Right kidney (tissue), 1 donor: ENCODE measurements at regions not wholly inside any gene's neighbourhood (a gene's known extent, or its start where the extent isn't known, plus 50 kb on each side); places are given as distances from the start of the nearest gene placed in this dataset.

Source experiments
- DNase-seq: peaks from one replicate; pipeline ENCODE4 v3.0.0-alpha.2; 2016

DNA sequence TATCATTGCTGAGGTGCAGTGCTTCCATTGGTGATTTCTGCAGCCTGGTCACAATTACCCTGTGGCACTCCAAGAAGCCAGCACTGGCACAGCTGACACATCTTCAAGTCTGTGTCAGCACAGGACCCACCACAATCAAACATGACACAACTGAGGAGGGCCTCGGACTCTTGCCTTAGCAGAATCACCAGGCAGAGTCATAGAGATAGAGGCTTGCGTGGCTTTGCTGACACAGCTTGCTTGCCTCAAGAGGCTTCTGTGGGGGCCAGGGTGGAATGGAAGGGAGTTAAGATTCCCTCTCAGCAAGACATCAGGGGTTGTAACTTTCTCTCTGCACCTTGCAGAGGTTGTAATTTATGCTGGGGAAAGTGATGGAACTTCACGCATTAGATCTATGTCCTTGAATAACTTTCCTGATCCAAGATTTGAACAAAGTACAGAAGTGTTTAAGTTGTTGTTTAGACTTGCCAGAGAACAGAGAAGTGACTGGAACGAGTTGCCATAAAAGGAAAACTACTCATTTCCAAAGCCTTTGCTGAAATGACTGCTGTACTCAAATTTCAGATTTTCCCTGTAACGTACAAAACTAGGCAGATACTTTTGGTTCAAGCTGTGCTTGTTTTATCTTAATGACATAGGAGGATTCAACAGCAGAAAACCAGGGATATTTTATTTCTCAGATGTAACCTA, 170.7 kb downstream of the DIPK2A start:
- peak; percentile 10 for DNase-seq

DNA sequence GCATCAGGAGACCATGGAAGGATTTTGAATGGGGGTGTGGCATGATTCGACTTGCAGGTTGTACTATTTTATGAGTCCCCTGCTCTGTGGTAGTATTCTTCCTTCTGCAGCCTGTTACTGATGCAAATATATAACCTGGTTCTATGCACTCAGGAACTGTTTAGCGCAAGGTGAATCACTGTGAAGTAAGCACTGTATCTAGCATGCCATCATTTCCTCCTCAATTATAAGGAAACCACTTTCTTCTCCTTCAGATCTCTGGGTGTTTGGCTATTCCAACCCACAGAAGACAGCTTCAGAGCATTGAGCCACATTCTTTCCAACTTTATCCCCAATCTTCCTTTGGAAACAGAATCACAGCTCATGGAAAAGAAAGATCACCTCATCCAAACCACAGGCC, 176.7 kb downstream of the DIPK2A start:
- DNase-seq: no peak

DNA sequence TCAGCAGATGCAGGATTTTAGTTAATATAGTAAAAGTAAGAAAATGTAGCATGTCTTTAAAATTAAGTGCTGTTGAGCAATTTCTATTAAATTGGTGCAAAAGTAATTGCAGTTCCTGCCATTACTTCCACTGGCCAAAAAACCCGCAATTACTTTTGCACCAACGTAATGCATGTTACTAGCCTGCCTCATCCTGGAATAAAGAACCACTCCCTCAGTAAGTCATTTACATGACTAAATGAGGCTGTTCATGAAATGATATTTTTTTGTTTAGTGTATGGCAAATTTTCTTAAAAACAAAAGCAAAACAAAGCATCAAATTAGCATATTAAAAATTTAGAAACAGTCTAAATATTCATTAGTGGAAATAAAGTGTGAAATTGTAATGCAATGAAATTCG, 180.4 kb downstream of the DIPK2A start:
- DNase-seq: no peak

DNA sequence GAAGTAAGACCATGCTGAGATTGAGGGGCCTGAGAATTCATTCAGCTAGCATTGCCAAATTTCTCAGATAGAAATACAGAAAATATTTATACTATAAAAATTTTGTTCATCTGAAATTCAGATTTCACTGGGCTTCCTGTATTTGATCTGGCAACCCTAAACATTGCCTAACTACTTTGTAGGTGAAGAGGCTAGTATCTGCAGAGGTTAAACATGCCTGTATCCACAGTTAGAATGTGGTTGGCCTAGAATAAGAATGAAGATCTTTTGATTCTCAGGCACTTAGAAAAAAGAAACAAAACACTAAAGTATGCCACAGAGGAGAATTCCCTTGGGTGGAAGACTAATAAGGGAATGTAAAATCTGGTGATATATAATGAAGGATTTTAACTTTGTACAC, 189.0 kb downstream of the DIPK2A start:
- DNase-seq: no peak

DNA sequence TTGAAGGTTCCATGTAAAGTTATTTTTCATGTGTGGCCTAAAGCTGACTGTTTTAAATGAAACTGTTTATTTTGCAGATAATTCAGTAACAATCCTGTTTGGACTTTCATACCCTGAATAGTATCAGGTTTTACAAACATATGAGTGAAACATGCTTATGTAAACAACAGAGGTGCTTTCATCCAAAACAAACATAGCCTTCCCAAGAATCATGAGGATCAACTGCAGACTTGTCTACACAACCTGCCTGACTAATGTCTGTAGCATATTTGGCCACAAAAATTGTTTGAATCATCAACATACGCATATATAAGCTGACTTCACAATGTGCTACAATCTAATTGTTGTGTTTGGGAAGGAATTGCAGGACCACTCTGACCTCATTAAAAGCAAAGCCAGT, 190.4 kb downstream of the DIPK2A start:
- no peak for DNase-seq

DNA sequence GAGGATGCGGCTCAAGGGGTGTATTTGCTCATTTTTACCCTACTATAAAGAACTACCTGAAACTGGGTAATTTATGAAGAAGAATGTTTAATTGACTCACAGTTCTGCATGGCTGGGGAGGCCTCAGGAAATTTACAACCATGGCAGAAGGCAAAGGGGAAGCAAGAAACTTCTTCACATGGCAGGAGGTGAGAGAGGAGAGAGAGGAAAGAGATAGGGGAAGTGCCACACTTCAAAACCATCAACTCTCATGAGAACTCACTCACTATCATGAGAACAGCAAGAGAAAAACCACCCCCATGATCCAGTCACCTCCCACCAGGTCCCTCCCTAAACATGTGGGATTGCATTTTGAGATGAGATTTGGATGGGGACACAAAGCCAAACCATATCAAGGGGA, 192.7 kb downstream of the DIPK2A start:
- DNase-seq: no peak

DNA sequence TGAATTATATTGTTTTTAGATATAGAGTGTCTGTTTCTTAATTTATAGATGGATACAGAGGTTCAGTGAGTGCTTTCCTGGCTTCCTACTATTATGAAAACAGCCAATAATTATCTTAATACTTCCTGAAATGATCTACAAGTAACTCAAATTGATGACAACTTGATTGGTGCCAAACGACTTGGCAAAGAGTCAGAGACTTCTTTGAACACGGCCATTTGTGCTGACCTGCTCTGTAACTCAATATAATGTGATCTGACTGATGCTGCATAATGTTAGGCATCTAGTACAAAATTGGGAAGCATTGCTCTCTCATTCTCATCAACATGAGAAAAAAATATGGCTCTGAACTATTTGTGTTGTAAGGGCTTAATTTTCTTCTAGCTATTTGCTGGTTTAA, 193.9 kb downstream of the DIPK2A start:
- DNase-seq: no peak

DNA sequence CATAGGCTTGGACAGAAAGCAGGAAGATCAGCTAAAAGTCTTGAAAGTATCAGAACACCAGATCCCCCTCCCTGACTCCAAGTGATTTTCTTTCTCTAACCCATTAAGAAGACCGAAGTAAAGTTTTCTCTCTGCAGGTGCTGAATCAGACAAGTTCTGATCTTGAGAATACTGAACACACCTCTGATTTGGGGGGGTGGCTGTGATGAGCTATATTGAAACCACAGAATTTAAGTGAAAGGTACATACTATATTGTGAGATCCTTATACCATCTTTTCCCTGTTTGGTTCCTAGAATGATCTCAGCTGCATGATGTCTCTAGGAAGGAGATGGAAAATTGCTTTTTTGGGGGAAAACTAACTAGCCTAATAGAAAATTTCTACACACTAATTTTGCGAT, 196.0 kb downstream of the DIPK2A start:
- DNase-seq: no peak

DNA sequence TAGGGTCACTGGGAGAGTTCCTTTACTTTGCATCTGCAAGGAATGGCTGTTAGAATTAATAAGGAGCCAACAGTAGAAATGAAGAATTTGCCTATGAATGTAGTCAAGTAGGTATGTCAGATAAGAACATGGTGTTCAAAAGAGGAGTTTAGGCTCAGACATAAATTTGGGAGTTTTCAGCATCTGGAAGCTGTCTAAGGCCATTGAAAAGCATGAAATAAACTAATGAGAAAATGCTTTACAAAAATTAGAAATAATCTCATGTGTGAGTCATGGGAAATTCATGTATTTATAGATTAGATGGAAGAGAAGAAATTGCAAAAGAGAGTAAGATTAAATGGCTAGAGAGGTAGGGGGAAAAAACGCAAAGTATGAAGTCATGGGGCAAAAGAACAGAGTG, 201.9 kb downstream of the DIPK2A start:
- DNase-seq: no peak

DNA sequence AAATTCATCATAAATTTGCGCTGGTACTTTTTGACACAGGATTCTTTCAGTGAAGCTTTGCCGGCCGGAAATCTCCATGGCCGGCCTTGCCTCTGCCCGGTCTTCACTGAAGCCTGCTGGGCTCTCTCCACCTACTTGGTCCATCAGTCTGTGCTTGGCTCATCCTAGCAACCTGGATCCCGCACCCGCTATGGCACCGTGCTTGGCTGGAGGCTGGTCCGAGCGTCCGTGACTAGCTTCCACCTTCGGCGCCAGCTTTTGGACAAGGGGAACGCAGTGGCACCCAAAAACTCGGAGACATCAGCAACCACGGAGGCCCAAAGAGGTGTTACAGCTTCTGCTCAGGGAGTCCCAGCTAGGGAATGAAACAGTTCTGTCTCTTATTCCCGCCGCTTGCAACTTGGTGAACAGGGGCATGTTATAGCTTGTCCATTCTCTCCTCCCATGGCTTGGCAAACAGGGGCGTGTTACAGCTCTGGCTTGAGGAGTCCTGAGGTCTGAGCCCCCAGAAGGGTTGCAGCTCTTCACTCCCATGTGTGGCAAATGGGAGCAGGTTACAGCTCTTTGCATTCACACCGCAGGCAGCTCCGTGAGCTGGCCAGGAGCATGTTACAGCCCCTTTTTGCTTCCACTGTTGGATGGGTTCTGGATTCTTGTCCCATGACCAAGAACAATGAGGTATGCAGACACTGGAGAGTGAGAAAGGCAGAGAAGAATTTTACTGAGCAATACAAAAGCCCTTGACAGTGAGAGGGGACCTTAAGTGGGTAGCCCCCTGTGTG, 204.2 kb downstream of the DIPK2A start:
- no peak for DNase-seq

DNA sequence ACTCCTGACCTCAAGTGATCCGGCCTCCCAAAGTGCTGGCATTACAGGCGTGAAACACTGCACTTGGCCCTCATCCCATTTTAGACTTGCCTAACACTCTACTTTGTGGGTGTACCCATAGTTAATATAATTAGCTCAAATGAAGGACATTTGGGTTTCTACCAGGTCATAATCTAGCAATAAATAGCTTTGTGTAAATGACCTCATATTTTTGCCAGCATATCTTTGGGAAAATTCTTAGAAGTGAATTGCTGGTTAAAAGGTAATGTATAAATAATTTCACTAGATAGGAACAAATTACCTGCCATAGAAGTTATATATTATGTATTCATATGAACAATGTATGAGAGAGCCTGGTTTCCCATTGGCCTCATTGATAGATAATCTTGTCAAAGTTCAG, 206.0 kb downstream of the DIPK2A start:
- DNase-seq: no peak

DNA sequence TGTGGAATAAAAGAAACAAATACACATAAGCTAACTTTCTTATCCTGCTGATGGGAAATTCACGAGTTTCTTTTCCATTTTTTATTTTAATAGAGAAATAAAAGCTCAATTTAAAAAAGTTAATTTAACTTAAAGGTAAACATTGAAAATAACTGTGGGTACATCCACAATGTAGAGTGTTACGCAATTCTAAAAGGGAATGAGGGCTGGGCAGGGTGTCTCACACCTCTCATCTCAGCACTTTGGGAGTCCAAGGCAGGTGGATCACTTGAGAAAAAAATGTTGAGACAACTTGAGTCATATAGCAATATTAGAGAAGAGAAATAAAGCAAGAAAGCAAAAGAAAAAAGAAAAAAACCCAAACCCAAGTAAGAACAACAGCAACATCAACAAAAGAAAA, 207.0 kb downstream of the DIPK2A start:
- no peak for DNase-seq

DNA sequence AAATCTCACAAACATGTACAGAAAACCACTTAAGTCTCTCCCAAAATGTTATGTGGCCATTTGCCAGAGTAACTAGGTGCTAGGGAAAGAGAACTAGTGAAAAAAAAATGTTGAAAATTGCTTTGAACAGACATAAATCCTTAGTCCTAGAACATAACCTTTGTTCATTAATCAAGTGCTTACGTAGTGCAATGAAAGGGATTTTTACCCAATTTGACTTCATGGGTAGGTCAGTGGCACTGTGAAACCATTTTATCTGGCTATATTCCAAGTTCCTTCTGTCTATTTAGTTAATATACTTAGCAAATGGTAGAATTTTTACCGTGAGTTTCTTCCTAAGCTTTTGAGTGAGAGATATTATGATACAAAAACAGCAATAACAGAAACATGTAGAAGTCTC, 209.4 kb downstream of the DIPK2A start:
- no peak for DNase-seq

DNA sequence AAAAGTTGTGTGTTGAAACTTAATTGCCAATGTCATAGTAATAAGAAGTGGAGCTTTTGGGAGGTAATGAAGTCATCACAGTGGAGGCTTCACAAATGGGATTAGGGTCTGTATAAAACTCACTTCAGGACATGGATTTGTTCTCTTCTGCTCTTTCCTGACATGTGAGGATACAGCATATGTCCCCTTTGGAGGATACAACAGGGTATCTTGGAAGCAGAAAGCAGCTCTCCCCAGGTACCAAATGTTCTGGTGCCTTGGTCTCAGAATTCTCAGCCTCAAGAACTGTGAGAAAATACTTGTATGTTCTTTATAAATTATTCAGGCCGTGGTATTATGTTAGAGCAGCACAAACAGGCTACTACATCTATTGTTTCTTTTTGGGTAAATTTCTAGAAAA, 210.9 kb downstream of the DIPK2A start:
- no peak for DNase-seq

DNA sequence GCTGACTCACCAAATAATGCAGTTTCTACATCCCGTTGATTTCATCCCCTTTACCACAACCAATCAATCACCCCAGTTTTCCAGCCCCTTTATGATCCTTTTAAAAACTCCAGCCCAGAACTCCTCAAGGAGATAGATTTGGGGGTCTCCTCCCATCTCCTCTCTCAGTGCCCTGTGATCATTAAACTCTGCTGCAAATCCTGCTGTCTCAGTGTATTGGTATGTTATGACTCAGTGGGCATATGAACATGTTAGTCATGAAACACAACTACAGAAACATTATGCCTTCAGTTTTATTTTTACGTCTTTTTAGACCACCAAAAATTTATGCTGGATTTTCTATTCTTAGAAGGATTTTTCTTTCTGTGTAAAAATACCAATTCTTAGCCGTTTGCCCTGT, 213.7 kb downstream of the DIPK2A start:
- DNase-seq: no peak

DNA sequence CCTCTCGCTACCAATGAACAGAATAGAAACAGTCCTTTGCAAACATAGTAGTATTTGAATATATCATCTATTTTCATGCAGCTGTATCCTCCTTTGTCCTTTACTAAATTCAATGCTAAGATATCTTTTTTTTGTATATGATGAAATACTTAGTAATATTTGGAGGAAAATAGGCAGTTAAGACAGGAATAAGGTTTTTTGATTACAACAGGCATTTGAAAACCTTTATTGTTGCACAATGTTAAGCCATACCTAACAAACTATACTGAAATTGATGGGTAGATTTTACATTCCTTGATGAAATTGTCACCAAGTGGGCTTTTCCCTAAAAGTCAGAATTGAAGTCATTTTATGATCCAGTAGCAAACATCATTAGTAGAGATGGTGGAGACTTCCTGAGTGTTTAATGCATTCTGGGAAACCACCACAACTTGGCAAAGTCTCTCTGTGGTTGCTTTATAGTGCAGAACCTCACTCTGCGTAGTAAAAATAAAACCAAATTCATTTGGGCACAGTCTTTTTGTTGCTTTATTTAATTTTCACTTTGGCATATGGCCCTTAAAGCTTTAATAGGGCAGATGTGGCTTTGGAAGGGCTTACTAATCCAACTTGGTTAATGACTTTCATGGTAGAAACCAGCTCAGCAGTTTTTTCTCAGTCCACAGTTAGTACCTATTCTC, 216.0 kb downstream of the DIPK2A start:
- DNase-seq: no peak

DNA sequence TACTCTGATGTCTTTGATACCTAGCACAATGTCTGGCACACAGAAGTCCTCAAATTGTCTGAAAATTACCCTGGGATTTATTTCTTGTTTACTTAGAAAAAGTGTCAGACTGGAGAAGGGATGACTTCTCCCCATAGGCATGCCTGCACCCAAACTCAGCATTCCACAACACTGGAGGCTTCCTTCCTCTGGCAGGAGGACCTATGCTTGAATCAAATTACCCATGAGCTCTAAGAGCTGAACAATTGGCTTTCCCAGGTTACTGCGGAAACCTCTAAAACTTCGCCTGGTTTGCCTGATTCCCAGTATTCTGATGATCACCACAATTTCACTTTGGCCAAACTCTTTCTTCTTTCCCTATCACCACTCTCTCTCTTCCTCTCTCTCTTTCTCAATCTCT, 217.4 kb downstream of the DIPK2A start:
- no peak for DNase-seq

DNA sequence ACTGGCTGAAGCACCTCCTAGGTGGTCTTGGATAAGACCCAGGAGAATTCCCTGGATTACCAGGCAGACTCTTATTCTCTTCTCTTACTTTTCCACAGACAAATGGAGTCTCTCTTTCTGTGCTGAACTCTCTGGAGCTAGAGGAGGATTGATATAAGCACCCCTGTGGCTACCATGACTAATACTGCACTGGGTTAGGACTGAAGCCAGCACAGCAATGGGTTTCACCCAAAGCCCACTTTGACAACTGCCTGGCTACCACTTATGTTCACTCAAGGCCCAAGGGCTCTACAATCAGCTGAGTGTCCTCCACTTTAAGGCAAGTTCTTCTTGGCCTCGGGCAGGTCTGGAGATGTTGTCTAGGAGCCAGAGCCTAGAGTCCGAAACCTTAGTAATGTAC, 225.5 kb downstream of the DIPK2A start:
- DNase-seq: no peak

DNA sequence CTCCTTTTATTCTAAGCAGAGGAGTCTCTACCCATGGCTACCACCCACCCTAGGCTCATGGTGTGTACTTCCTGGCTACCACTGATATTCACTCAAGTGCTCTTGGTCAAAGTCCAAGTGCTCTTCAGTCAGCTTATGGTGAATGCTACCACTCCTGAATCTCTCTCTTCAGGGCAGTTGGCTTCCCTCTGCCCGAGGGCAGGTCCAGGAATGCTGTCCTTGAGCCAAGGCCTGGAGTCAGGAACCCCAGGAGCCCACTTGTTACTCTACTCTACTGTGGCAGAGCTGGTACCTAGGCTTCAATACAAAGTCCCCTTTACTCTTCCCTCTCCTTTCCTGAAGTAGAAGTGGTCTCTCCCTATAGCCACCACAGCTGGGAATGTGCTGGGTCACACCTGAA, 226.0 kb downstream of the DIPK2A start:
- DNase-seq: no peak

DNA sequence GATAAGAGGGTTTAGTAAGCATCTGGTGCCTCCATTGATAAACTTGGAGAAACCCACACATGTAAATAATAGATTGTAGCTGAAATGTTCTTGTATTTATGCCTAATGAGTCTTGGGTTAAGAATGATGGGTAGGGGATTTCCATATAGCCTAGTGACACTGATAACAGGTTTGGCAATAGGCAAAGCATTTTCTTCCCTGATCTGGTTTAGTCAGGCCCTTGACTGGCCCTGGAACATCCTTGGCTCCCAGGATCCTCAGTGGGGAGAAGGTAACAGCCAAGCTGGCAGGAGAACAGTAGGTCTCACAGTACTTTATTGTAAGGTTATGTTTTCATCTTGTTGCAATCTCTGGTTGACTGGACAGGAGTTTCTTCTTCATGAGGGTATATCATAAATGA, 228.4 kb downstream of the DIPK2A start:
- no peak for DNase-seq

DNA sequence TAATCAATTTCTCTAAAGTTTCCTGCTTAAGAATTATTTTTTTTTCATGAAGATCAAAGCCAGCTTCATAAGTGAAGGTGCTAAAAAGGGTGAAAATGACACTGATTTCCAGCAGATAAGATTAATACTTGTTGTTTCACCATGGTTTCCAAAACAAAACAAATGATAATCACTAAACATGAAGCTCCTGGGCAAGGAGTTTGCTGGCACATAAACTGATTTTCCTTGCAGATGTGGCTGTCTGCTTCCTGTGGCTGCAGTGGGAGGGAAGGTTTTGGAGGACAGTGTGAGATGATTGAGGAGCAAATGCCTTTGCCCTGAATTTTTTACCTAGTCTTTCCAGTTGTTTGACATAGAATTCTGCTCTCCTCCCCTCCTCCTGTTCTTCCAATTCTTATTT, 228.8 kb downstream of the DIPK2A start:
- no peak for DNase-seq

DNA sequence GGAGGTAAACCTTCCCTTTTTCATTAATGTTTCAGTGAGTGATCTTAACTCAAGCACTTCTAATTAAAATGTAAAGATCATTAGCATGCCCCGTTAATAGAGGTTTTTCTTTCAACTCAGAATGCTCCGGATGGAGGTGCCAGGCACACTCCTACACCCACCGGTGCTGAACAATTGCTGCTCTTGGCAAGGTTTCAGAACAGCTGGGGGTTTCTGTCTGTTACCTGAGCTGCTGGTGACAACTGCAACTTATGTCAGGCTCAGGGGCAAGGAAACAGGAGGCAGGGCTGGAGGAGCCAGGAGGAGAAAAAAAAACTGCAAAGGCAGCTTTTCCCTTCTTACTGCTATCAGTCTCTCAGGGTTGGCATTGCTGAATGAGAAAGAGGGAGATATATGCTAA, 250.1 kb downstream of the DIPK2A start:
- peak; percentile 6 for DNase-seq

DNA sequence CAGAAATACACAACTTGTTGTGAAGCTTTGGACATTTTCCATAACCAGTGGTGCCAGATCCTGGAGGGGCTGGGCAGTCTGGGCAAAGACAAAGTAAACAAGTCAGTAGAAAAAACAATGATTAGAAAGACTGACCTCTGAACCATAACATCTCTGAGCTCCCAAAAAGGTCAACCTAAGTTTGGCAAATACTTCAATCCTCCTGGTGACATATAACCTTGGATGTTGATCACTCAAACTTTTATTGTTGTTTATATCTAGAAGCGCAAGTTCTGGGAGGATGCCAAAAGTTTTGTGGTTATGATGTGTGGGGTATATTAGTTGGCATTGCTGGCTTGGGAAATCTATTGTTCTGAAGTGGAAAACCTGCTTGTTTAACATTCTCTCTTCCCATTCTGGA, 257.7 kb downstream of the DIPK2A start:
- no peak for DNase-seq

DNA sequence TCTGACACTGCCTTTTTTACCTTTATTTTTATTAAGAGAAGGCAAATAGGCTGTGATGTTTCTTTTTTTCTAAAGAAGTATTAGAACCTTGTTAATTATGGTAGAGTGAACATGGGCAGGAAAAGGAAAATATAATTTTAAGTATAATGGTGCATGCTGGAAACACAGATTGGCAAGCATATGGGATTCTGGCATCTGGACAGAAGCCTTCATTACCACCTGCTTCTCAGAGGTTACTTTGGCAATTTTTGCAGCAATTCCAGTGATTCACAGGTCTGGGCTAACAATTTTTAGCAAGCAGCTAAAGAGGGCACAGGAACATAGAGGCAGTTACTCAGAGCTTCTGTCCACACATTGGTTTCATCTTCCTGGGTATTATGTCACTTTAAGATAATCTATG, 258.3 kb downstream of the DIPK2A start:
- DNase-seq: no peak
